ENCODE measurements at regions not wholly inside any gene's neighbourhood (a gene's known extent, or its start where the extent isn't known, plus 50 kb on each side); places are given as distances from the start of the nearest gene placed in this dataset.

GRCh38 chr1:39142401-39143060 is 62.0 kb upstream of the MACF1 start:
- TF ChIP-seq CTCF (IDR thresholded peaks at IDR 0.05) (no peak), POLR2A (IDR thresholded peaks at IDR 0.05) (no peak)
